Astrocyte (in vitro differentiated cells and primary cell): ENCODE measurements at regions not wholly inside any gene's neighbourhood (a gene's known extent, or its start where the extent isn't known, plus 50 kb on each side); places are given as distances from the start of the nearest gene placed in this dataset.

Experiments used
- CTCF ChIP-seq: IDR thresholded peaks from 2 replicates; pipeline ENCODE4 v1.5.1; 2011; ENCODE audit warnings: low read depth, mild to moderate bottlenecking, inconsistent platforms, low read length, moderate library complexity; ENCODE audit not compliant: insufficient read depth
- EZH2 ChIP-seq: IDR thresholded peaks from 2 replicates; pipeline ENCODE4 v1.6.1; 2012; ENCODE audit warnings: mild to moderate bottlenecking, low read length, inconsistent platforms; ENCODE audit not compliant: insufficient read depth

GRCh38 chr7:71005109-71005508 lies 126.8 kb upstream of the GALNT17 start:
- TF ChIP-seq CTCF (no peak), EZH2 (no peak)
